ENCODE measurements at regions not wholly inside any gene's neighbourhood (a gene's known extent, or its start where the extent isn't known, plus 50 kb on each side); places are given as distances from the start of the nearest gene placed in this dataset.

GRCh38 chr6:47932575-47932974, 150.7 kb downstream of the OPN5 start (continued):
- TF ChIP-seq SMC3 (IDR thresholded peaks at IDR 0.05; ENCODE audit: low read length) (no peak), RFX5 (IDR thresholded peaks at IDR 0.05; ENCODE audit: low read depth, low read length) (no peak), ZNF549 (CRISPR knock-in tag; IDR thresholded peaks at IDR 0.05) (no peak), PCBP1 (IDR thresholded peaks at IDR 0.05; ENCODE audit: borderline replicate concordance, low read depth, low read length) (no peak)

- no peak overlapping the region for H3K4me2 ChIP-seq (ENCODE audit: low read depth, low read length)
- no peaks in the 10 kb centered on the region for H3K4me1 ChIP-seq (ENCODE audit: insufficient read depth, low read length)
- 93% methylated on average over 3 of the region's 3 CpGs for whole genome bisulfite sequencing (ENCODE audit: low lambda C conversion rate)
- H3K9me3 ChIP-seq (ENCODE audit: low read length) = no peaks in the 10 kb centered on the region
- no peak overlapping the region for H3K27ac ChIP-seq (ENCODE audit: extremely low read length, insufficient read depth, low read length)
- H3K27me3 ChIP-seq (ENCODE audit: control insufficient read depth in 1 of 2, insufficient read depth in 2 of 2, low read length in 2 of 2) = no peaks in the 10 kb centered on the region
- CTCF ChIA-PET (ENCODE audit: low intra/inter-chr PET ratio, low total read pairs) = no interaction called here
- TF ChIP-seq JUNB (CRISPR knock-in tag; IDR thresholded peaks at IDR 0.05; ENCODE audit: borderline replicate concordance) = no peak
- TF ChIP-seq PRPF4 (IDR thresholded peaks at IDR 0.05; ENCODE audit: low read depth, low read length, poor library complexity, severe bottlenecking) = no peak
- no peak for TF ChIP-seq REST (IDR thresholded peaks at IDR 0.05; ENCODE audit: borderline replicate concordance in 1 of 2, low read depth in 1 of 2, low read length in 2 of 2)
- TF ChIP-seq NR1H2 (CRISPR knock-in tag; IDR thresholded peaks at IDR 0.05; ENCODE audit: borderline replicate concordance, low read depth) = no peak
- BruUV-seq (replicated peaks) = no TSS peak
- ATAC-seq = no peak
- H2AFZ ChIP-seq (ENCODE audit: low read length) = no peak overlapping the region
- in situ Hi-C loops (cut with HindIII; ENCODE audit: extremely low pct_ligation_motif_present, low pct_unique_long_range_greater_than_20kb) (no loop called here), intact Hi-C loops (cut with micrococcal nuclease; ENCODE audit: unreplicated experiment) (no loop called here)
- H3K9ac ChIP-seq (ENCODE audit: insufficient read depth, low read depth, low read length) = no peak overlapping the region
- H3K79me2 ChIP-seq (ENCODE audit: insufficient read depth, low read length) = no peaks in the 10 kb centered on the region
- no peak for DNase-seq (ENCODE audit: low spot score)
- peaks cover 4% of the 10 kb centered on the region; the same call in 1 of the 2 replicates for H4K20me1 ChIP-seq (ENCODE audit: insufficient read depth, low read length)
- no peak for FAIRE-seq
- POLR2A ChIA-PET = no interaction called here
- peaks cover 5 to 21% of the 10 kb centered on the region in 2 experiments; a peak in 4 of 5 replicates for H3K36me3 ChIP-seq (replicated peaks in 1 of 2; ENCODE audit: control insufficient read depth in 1 of 2, insufficient read depth in 2 of 2, low read length in 2 of 2)
- no peak overlapping the region for H3K4me3 ChIP-seq (replicated peaks in 1 of 3; ENCODE audit: insufficient read depth in 1 of 3, low read depth in 2 of 3, low read length in 3 of 3)
These were observed 142.2 kb downstream of the OPN5 start for GRCh38 chr6:47924001-47924400.
